Loucy (cell line): ENCODE measurements at regions not wholly inside any gene's neighbourhood (a gene's known extent, or its start where the extent isn't known, plus 50 kb on each side); places are given as distances from the start of the nearest gene placed in this dataset.

Experiments
- H2AFZ ChIP-seq: fragments of 200-600 bp; sonication (generic); 2 replicates; pipeline ENCODE4 v1.6.0; 2016; ENCODE audit warnings: antibody characterized with exemption, mild to moderate bottlenecking, low read length, moderate library complexity
- H3F3A ChIP-seq: fragments of 200-600 bp; 2 replicates; pipeline ENCODE4 v1.6.0; 2016; ENCODE audit warnings: antibody characterized with exemption, low read depth, mild to moderate bottlenecking
- H3K27me3 ChIP-seq: fragments of 200-600 bp; sonication (generic); 2 replicates; pipeline ENCODE4 v1.6.1; 2014; ENCODE audit warnings: low read length, mild to moderate bottlenecking; ENCODE audit not compliant: insufficient read depth, poor library complexity, severe bottlenecking
- H3K36me3 ChIP-seq: fragments of 200-600 bp; sonication (generic); 2 replicates; pipeline ENCODE4 v1.6.1; 2016; ENCODE audit warnings: low read length; ENCODE audit not compliant: insufficient read depth
- H3K4me1 ChIP-seq: fragments of 200-600 bp; sonication (generic); 2 replicates; pipeline ENCODE4 v1.5.1; 2014; ENCODE audit warnings: low read length, mild to moderate bottlenecking; ENCODE audit not compliant: insufficient read depth, poor library complexity, severe bottlenecking
- H3K4me2 ChIP-seq: fragments of 200-600 bp; sonication (generic); 2 replicates; pipeline ENCODE4 v1.6.0; 2014; ENCODE audit warnings: antibody characterized with exemption, low read length, low read depth, mild to moderate bottlenecking; ENCODE audit not compliant: poor library complexity, severe bottlenecking
- H3K4me3 ChIP-seq: fragments of 200-600 bp; sonication (generic); 2 replicates; pipeline ENCODE4 v1.5.1; 2014; ENCODE audit warnings: low read length, mild to moderate bottlenecking, mixed read lengths; ENCODE audit not compliant: poor library complexity, severe bottlenecking
- H3K79me2 ChIP-seq: fragments of 200-600 bp; sonication (generic); 2 replicates; pipeline ENCODE4 v1.6.1; 2014; ENCODE audit warnings: low read length; ENCODE audit not compliant: insufficient read depth
- H3K9ac ChIP-seq: fragments of 200-600 bp; sonication (generic); 2 replicates; pipeline ENCODE4 v1.6.0; 2014; ENCODE audit warnings: mild to moderate bottlenecking, low read depth, low read length, moderate library complexity; ENCODE audit not compliant: poor library complexity, severe bottlenecking
- H3K9me2 ChIP-seq: fragments of 200-600 bp; sonication (generic); replicated peaks from 2 replicates; pipeline ENCODE4 v1.6.1; 2016; ENCODE audit warnings: low read depth, low read length, mixed read lengths
- H3K9me3 ChIP-seq: fragments of 200-600 bp; sonication (generic); 2 replicates; pipeline ENCODE4 v1.6.1; 2014; ENCODE audit warnings: mild to moderate bottlenecking, antibody characterized with exemption, low read length, low read depth; ENCODE audit not compliant: insufficient read depth
- H4K20me1 ChIP-seq: fragments of 200-600 bp; sonication (generic); 2 replicates; pipeline ENCODE4 v1.6.0; 2014; ENCODE audit warnings: antibody characterized with exemption, low read length, mild to moderate bottlenecking; ENCODE audit not compliant: insufficient read depth, poor library complexity, severe bottlenecking
- EZH2phosphoT487 ChIP-seq: fragments of 200-600 bp; IDR thresholded peaks from 2 replicates; pipeline ENCODE4 v1.6.1; 2018; ENCODE audit warnings: antibody characterized with exemption, mild to moderate bottlenecking, moderate library complexity, borderline replicate concordance
- TF ChIP-seq, protein P1 (sequence below): fragments of 200-600 bp; sonication (generic); conservative IDR thresholded peaks from 2 replicates; pipeline ENCODE4 v1.5.1; 2014; ENCODE audit warnings: mild to moderate bottlenecking, antibody characterized with exemption, low read length

DNA sequence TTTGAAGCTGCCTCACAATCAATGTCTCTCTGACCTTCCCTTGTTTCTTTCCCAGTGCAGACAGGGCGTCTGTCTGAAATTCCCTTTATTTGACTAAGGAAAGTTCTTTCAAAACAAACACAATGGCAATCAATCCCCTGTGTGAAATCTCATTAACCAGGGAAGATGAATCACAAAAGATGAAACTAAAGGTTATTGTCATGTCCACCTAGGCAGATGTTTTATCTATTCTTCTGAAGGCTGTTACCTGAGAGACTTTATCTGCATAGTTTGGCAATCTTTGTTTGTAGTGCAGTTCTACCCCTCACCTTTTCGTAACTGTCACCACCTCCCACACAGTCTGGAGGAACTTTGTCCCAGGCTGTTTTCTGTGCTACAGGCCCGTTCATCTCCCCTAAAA, 217.5 kb upstream of the RIOK2 start:
- Histone ChIP-seq H3K9ac (no peak overlapping the region), H3F3A (no peaks in the 10 kb centered on the region), H3K4me1 (no peaks in the 10 kb centered on the region), H3K4me3 (no peak overlapping the region), H3K4me2 (no peak overlapping the region), H2AFZ (no peak overlapping the region), H3K79me2 (no peaks in the 10 kb centered on the region), H3K36me3 (no peaks in the 10 kb centered on the region), H4K20me1 (no peaks in the 10 kb centered on the region), H3K27me3 (no peaks in the 10 kb centered on the region), H3K9me3 (no peaks in the 10 kb centered on the region), H3K9me2 (no peaks in the 10 kb centered on the region)
- TF ChIP-seq, protein P1, sequence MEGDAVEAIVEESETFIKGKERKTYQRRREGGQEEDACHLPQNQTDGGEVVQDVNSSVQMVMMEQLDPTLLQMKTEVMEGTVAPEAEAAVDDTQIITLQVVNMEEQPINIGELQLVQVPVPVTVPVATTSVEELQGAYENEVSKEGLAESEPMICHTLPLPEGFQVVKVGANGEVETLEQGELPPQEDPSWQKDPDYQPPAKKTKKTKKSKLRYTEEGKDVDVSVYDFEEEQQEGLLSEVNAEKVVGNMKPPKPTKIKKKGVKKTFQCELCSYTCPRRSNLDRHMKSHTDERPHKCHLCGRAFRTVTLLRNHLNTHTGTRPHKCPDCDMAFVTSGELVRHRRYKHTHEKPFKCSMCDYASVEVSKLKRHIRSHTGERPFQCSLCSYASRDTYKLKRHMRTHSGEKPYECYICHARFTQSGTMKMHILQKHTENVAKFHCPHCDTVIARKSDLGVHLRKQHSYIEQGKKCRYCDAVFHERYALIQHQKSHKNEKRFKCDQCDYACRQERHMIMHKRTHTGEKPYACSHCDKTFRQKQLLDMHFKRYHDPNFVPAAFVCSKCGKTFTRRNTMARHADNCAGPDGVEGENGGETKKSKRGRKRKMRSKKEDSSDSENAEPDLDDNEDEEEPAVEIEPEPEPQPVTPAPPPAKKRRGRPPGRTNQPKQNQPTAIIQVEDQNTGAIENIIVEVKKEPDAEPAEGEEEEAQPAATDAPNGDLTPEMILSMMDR: no peak
- no peak for TF ChIP-seq EZH2phosphoT487

DNA sequence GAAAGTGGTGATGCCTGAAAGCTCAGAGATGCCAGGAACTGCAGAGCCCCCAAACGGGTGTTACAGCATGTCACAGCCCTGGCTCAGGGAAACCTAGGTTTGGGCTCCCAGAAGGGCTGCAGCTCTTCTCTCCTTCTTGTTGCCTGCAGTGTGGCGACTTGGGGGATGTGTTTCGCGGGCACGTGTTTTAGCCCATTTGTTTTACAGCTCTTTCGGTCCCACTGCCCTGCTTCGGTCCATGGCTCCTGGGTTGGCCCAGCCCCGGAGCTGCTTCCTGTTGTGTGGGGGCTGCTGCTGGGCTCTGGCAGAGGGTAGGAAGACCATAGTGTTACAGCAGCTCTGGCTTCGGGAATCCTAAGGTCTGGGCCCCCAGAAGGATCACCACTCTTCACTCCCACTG, 222.9 kb upstream of the RIOK2 start:
- H4K20me1 ChIP-seq: no peaks in the 10 kb centered on the region
- no peaks in the 10 kb centered on the region for H3K36me3 ChIP-seq
- H3K4me1 ChIP-seq: no peaks in the 10 kb centered on the region
- no peak overlapping the region for H3K9ac ChIP-seq
- H3K9me2 ChIP-seq: no peaks in the 10 kb centered on the region
- TF ChIP-seq, protein P1: no peak
- TF ChIP-seq EZH2phosphoT487: no peak
- H3K9me3 ChIP-seq: no peaks in the 10 kb centered on the region
- H3F3A ChIP-seq: no peaks in the 10 kb centered on the region
- no peak overlapping the region for H3K4me3 ChIP-seq
- no peaks in the 10 kb centered on the region for H3K27me3 ChIP-seq
- no peaks in the 10 kb centered on the region for H3K79me2 ChIP-seq
- H3K4me2 ChIP-seq: no peak overlapping the region
- no peak overlapping the region for H2AFZ ChIP-seq

DNA sequence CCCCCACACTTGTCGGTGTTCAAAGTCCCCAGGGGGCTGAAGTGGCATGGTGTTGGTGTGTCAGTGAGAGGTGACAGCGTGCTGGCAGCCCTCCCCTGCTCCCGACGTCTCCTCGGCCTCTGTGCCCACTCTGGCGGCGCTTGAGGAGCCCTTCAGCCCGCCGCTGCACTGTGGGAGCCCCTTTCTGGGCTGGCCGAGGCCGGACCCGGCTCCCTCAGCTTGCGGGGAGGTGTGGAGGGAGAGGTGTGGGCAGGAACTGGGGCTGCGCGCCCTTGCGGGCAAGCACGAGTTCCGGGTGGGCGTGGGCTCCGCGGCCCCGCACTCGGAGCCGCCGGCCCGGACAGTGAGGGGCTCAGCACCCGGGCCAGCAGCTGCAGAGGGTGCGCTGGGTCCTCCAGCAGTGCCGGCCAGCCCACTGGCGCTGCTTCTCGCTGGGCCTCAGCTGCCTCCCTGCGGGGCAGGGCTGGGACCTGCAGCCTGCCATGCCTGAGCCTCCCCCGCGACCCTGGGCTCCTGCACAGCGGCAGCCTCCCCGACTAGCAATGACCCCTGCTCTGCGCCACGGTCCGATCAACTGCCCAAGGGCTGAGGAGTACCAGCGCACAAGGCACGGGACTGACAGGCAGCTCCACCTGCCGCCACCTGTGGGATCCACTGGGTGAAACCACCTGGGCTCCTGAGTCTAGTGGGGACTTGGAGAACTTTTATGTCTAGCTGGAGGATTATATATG, 224.1 kb upstream of the RIOK2 start:
- H3K4me3 ChIP-seq: no peak overlapping the region
- H3K36me3 ChIP-seq: no peaks in the 10 kb centered on the region
- no peaks in the 10 kb centered on the region for H3K9me3 ChIP-seq
- no peaks in the 10 kb centered on the region for H3F3A ChIP-seq
- H3K4me1 ChIP-seq: no peaks in the 10 kb centered on the region
- H3K9me2 ChIP-seq: no peaks in the 10 kb centered on the region
- H3K9ac ChIP-seq: no peak overlapping the region
- no peaks in the 10 kb centered on the region for H3K27me3 ChIP-seq
- TF ChIP-seq, protein P1: no peak
- no peak for TF ChIP-seq EZH2phosphoT487
- no peaks in the 10 kb centered on the region for H3K79me2 ChIP-seq
- H3K4me2 ChIP-seq: no peak overlapping the region
- no peak overlapping the region for H2AFZ ChIP-seq
- no peaks in the 10 kb centered on the region for H4K20me1 ChIP-seq
